ENCODE measurements at regions not wholly inside any gene's neighbourhood (a gene's known extent, or its start where the extent isn't known, plus 50 kb on each side); places are given as distances from the start of the nearest gene placed in this dataset.

DNA sequence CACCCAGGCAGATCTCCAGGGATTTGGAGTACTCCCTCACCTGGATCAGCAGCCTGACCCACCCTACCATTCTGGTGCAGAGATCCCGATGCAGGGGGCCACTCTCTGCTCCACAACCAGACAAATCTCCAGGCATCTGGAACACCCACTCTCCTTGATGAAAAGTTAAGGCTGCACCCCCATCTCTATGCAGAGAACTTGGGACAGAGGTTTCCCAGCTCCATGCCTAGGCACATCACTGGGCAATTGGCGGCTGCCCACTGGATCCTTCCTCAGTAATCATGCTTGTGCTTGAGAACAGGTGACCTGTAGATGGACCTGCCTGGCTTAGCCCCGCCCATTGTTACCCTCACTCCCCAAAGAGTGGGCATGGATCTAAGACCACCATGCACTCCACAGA is 624.9 kb downstream of the CBLN2 start:
- TF ChIP-seq CTCF (IDR thresholded peaks at IDR 0.05) = no peak
- no peak for TF ChIP-seq POLR2A (IDR thresholded peaks at IDR 0.05)

Data from right lobe of liver (tissue), 4 donors.